HG02885 (cell line): ENCODE measurements at regions not wholly inside any gene's neighbourhood (a gene's known extent, or its start where the extent isn't known, plus 50 kb on each side); places are given as distances from the start of the nearest gene placed in this dataset.
"Not testable (repeated sequence)": the region's sequence is repeated elsewhere in the genome, so short reads cannot be mapped to it uniquely, and the experiment has no call there.

Experiments used
- ATAC-seq: cut with Tn5 transposase; IDR thresholded peaks from one replicate; pipeline ENCODE4 v1.9.1; 2021; ENCODE audit warnings: mild to moderate bottlenecking; ENCODE audit not compliant: unreplicated experiment, poor library complexity

- ATAC-seq = no peak
Observed at GRCh38 chr12:30378307-30378706, 317.4 kb downstream of the IPO8 start.

GRCh38 chr12:30364822-30365221 is 330.8 kb downstream of the IPO8 start:
- no peak for ATAC-seq

DNA sequence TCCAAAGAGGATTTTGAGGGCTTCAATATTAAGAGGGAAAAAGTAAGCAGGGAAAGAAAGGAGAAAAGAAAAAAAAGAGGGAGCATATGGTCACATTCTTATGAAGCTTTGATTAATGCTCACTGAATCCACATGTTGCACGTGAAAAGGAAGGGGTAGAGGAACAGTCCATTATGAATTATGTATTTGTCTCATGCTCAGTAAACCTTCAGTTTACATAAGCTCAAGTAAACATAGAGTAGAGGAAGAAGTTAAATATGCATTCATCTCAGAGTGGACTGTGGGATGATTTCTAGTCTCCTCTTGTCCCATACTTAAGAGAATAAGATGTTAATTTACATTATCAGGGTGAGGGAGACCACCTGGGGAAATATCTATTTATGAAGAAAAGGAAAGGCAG is 334.5 kb downstream of the IPO8 start:
- ATAC-seq = no peak

DNA sequence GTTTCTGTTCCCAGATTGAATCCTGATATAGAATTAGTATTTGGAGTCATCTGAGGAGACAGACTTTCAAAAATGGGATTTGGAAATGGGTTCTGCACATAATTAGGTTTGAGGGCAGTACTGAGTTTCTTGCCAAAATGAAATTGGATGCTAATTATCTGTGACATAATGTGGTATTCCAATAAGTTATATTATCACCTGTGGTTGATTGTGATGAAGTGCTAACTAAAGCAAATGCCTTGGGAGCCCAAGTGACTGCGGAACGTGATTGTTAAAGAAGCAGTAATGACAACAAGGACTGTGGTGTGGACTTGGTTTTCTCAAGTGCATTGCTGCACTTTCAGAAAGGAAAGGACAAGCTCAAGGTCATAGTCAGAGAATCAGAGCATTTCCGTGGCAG is 337.0 kb downstream of the IPO8 start:
- no peak for ATAC-seq

DNA sequence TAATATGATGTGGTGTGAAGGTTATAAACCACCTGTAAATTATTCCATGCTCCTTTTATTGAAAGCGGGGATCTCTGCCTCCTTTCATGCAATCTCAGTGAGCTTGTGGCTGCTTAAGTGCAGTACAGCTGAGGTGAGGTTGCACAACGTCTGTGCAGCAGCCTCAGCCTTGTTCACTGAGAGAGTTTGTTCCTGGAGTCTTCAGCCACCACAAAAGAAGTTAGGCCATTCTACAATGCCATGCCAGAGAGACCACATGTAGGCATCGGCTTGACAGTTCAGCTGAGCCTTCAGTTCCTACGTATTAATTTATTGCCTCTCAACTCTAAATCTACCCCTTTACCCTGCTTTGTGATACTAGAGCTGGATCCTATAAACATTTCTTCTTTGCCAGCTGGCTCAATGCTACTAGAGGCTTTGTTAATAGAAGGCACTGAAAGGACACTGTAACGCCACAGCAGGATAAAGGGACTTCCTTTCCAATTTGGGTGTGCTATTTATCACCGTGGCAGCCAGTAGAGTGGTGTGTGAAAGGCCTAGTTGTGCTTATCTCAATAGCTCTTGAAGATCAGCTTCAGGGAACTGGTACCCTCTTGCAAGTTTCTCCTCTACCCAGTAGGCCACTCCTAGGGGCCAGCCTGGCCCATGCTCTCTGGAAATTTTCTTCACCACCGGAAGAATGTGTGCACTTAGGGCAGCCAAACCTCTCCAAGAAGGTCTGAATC is 337.7 kb downstream of the IPO8 start:
- ATAC-seq = no peak

- ATAC-seq = no peak
Observed at GRCh38 chr12:30345744-30346471, 349.8 kb downstream of the IPO8 start.

DNA sequence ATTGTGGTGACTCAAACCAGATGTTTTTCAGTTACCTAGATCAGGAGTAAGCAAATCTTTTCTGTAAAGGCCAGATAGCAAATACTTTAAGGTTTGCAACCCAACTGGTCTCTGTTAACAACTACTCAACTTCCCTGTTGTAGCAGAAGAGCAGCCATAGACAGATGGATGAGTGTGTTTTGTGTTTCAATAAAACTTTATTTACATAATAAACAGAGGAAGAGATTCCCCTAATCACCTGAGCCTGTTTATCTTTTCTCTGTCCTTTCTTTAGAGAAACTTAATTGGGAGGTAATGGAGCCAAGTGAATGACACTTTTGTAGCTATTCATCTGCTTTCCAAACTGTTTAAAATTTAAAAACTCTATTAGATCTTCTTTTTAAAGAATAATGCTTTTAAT is 365.1 kb downstream of the IPO8 start:
- no peak for ATAC-seq

- no peak for ATAC-seq
Observed at GRCh38 chr12:30329281-30329680, 366.4 kb downstream of the IPO8 start.

GRCh38 chr12:30323008-30323407 is 372.7 kb downstream of the IPO8 start:
- ATAC-seq = no peak

GRCh38 chr12:30320561-30320960 is 375.1 kb downstream of the IPO8 start:
- no peak for ATAC-seq

DNA sequence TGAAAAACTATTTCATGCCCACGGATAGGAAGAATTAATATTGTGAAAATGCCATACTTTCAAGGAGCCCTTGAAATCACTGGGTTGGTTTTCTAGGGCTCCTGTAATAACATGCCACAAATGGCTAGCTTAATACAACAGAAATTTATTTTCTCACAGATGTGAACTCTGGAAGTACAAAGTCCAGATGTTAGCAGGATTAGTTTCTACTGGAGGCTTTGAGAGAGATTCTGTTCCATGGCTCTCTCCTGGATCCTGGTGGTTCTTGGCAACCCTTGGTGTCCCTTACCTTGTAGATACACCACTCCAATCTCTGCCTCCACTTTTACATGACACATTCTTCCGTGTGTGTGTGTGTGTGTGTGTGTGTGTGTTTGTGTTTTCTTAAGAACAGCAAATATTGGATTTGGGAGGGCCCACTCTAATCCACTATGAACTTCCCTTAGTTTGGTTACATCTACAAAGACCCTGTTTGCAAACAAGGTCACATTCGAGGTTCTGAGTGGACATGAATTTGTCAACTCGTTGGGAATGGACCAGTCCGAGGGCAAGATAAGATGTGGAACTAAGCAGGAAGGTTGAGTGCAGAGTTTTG is 381.1 kb downstream of the IPO8 start:
- no peak for ATAC-seq

DNA sequence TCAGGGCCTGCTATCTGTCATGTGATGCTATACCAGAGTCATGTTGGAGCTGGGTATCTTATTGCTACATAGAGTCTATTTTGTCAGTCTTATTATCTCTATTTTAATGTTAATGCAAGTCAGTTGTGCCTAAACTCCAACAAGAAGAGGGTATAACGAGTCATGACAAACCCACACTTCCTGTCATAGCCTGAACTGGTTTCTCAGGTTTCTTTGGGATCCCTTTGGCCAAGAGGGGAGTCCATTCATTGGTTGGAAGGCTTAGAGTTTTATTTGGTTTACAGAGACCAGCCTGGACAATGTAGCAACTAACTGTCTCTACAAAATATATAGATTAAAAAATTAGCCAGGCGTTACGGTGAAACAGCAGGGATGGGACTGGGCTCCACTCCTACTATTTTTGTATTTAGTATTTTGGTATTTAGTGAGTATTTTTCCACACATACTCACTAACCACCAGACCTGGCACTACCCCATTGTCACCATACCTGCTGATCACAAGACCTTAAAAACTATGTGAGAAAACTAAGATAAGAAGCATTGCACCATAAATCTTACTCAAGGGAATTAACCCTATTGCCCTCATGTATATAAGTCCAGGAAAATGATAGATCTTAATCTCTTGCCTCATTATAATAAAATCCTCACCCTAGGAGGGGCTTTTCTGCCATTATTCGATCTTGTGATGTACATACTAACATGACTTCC is 387.5 kb downstream of the IPO8 start:
- no peak for ATAC-seq

- no peak for ATAC-seq
Observed at GRCh38 chr12:30304528-30304927, 391.1 kb downstream of the IPO8 start.

GRCh38 chr12:30301291-30301690 is 394.4 kb downstream of the IPO8 start:
- no peak for ATAC-seq

- ATAC-seq = no peak
Observed at GRCh38 chr12:30296486-30296885, 399.2 kb downstream of the IPO8 start.

DNA sequence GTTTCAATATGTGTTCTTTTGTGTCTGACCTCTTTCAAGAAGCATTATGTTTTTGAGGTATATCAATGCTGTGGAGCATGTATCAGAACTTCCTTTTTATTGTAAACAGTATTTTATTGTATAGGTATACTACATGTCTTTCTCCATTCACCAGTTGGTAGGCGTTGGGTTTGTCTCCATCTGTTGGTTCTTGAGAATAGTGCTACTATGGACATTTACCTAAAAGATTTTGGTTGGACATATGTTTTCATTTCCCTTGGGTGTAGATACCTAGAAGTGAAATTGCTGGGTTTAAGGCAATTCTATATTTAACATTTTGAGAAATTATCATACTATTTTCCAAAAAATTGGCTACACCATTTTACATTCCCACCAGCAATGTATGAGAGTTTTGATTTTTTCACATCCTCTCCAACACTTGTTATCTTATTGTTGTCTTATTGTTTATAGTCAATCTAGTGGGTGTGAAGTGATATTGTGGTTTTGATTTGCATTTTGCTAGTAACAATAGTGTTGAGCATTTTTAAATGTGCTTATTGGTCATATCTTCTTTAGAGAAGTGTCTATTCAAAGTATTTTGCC is 409.2 kb downstream of the IPO8 start:
- no peak for ATAC-seq

DNA sequence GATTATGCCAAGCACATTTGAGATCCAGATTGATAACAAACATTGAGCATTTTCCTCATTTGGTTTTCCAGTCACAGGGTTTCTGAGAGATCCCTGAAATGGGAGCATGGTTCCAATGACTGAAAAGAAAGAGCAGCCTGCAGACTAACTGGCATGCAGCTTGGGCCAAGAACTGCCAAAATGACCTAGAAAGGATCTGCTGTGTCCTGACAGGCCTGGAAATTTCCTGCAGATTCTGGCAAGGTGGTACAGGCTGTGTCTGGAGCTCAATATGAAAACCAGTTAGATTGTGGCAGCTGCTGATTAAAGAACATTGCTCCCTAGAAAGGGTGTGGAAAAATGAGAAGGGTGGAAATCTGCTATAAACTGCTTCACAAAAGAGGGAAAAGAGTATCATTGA is 417.3 kb downstream of the IPO8 start:
- ATAC-seq = no peak

GRCh38 chr12:30272515-30272914 is 423.2 kb downstream of the IPO8 start:
- ATAC-seq = not testable (repeated sequence)

- ATAC-seq = no peak
Observed at GRCh38 chr12:30269496-30269895, 426.2 kb downstream of the IPO8 start.

- ATAC-seq = no peak
Observed at GRCh38 chr12:30268041-30268440, 427.6 kb downstream of the IPO8 start.

GRCh38 chr12:30263434-30263833 is 432.2 kb downstream of the IPO8 start:
- no peak for ATAC-seq
